HFF-Myc (cell line): ENCODE measurements at regions not wholly inside any gene's neighbourhood (a gene's known extent, or its start where the extent isn't known, plus 50 kb on each side); places are given as distances from the start of the nearest gene placed in this dataset.
A peak's percentile ranks its signal among the peaks of the same experiment; 100 is the strongest.

Experiments used
- DNase-seq: peaks from one replicate; pipeline ENCODE4 v3.0.0-alpha.2; 2011; ENCODE audit warnings: low read depth; ENCODE audit errors: extremely low read depth
- H3K4me3 ChIP-seq: replicated peaks from 2 replicates; pipeline ENCODE4 v1.5.1; 2011; ENCODE audit warnings: low read depth, mild to moderate bottlenecking, control low read depth, low read length
- CTCF ChIP-seq: IDR thresholded peaks from 2 replicates; pipeline ENCODE4 v1.5.1; 2012; ENCODE audit warnings: mild to moderate bottlenecking, low read depth, low read length, control low read depth; ENCODE audit errors: missing control alignments

- TF ChIP-seq CTCF = no peak
- DNase-seq = peak; percentile 55
- H3K4me3 ChIP-seq = no peak overlapping the region
Observed at GRCh38 chr6:2432292-2432691, 186.9 kb upstream of the GMDS start.

- no peak for TF ChIP-seq CTCF
Observed at GRCh38 chr6:2430612-2431011, 185.2 kb upstream of the GMDS start.

GRCh38 chr6:2429460-2429859, 184.1 kb upstream of the GMDS start:
- no peak for DNase-seq
- no peak overlapping the region for H3K4me3 ChIP-seq
- no peak for TF ChIP-seq CTCF

More at GRCh38 chr6:2430612-2431011, 185.2 kb upstream of the GMDS start:
- DNase-seq = no peak
- no peak overlapping the region for H3K4me3 ChIP-seq

- DNase-seq = no peak
- no peak overlapping the region for H3K4me3 ChIP-seq
- TF ChIP-seq CTCF = no peak
Observed at GRCh38 chr6:2429032-2429431, 183.6 kb upstream of the GMDS start.

- no peak for TF ChIP-seq CTCF
- peak; percentile 55 for DNase-seq
- H3K4me3 ChIP-seq = no peak overlapping the region
Observed at GRCh38 chr6:2426561-2427340, 181.3 kb upstream of the GMDS start.

GRCh38 chr6:2416128-2416712, 170.8 kb upstream of the GMDS start:
- TF ChIP-seq CTCF = no peak
- no peak overlapping the region for H3K4me3 ChIP-seq
- no peak for DNase-seq
